ENCODE measurements at regions not wholly inside any gene's neighbourhood (a gene's known extent, or its start where the extent isn't known, plus 50 kb on each side); places are given as distances from the start of the nearest gene placed in this dataset.

- DNase-seq (ENCODE audit: low read depth in 4 of 4, low spot score in 3 of 4): peak; percentile 80 to 90 (median 87)
These were observed 75.8 kb upstream of the ZBED5 start for GRCh38 chr11:10933455-10934292.

- DNase-seq (ENCODE audit: low read depth in 4 of 4, low spot score in 3 of 4): no peak
These were observed 75.1 kb upstream of the ZBED5 start for GRCh38 chr11:10932976-10933375.

GRCh38 chr11:10931761-10932670 lies 74.2 kb upstream of the ZBED5 start:
- DNase-seq (ENCODE audit: low read depth in 4 of 4, low spot score in 3 of 4): no peak

- DNase-seq (ENCODE audit: low read depth in 4 of 4, low spot score in 3 of 4): peak; percentile 64 to 75 (median 70)
These were observed 73.3 kb upstream of the ZBED5 start for GRCh38 chr11:10930972-10931760.

- no peak for DNase-seq (ENCODE audit: low read depth in 4 of 4, low spot score in 3 of 4)
These were observed 72.5 kb upstream of the ZBED5 start for GRCh38 chr11:10930224-10930971.

- no peak for DNase-seq (ENCODE audit: low read depth in 4 of 4, low spot score in 3 of 4)
These were observed 69.7 kb upstream of the ZBED5 start for GRCh38 chr11:10927538-10927937.

- no peak for DNase-seq (ENCODE audit: low read depth in 4 of 4, low spot score in 3 of 4)
These were observed 69.0 kb upstream of the ZBED5 start for GRCh38 chr11:10926801-10927211.

- DNase-seq (ENCODE audit: low read depth in 4 of 4, low spot score in 3 of 4): no peak
These were observed 67.5 kb upstream of the ZBED5 start for GRCh38 chr11:10925149-10925926.

GRCh38 chr11:10923882-10924281 lies 66.0 kb upstream of the ZBED5 start:
- no peak for DNase-seq (ENCODE audit: low read depth in 4 of 4, low spot score in 3 of 4)

GRCh38 chr11:10922892-10923291 lies 65.0 kb upstream of the ZBED5 start:
- no peak for DNase-seq (ENCODE audit: low read depth in 4 of 4, low spot score in 3 of 4)

GRCh38 chr11:10920875-10921274 lies 63.0 kb upstream of the ZBED5 start:
- no peak for DNase-seq (ENCODE audit: low read depth in 4 of 4, low spot score in 3 of 4)

GRCh38 chr11:10920205-10920604 lies 62.4 kb upstream of the ZBED5 start:
- DNase-seq (ENCODE audit: low read depth in 4 of 4, low spot score in 3 of 4): no peak

- no peak for DNase-seq (ENCODE audit: low read depth in 4 of 4, low spot score in 3 of 4)
These were observed 60.8 kb upstream of the ZBED5 start for GRCh38 chr11:10918698-10919097.

- no peak for DNase-seq (ENCODE audit: low read depth in 4 of 4, low spot score in 3 of 4)
These were observed 60.4 kb upstream of the ZBED5 start for GRCh38 chr11:10918275-10918674.

- DNase-seq (ENCODE audit: low read depth in 4 of 4, low spot score in 3 of 4): no peak
These were observed 59.9 kb upstream of the ZBED5 start for GRCh38 chr11:10917802-10918201.

- no peak for DNase-seq (ENCODE audit: low read depth in 4 of 4, low spot score in 3 of 4)
These were observed 58.8 kb upstream of the ZBED5 start for GRCh38 chr11:10916665-10917064.

GRCh38 chr11:10914050-10914449 lies 56.2 kb upstream of the ZBED5 start:
- DNase-seq (ENCODE audit: low read depth in 4 of 4, low spot score in 3 of 4): no peak

GRCh38 chr11:10913075-10913474 lies 55.2 kb upstream of the ZBED5 start:
- no peak for DNase-seq (ENCODE audit: low read depth in 4 of 4, low spot score in 3 of 4)

GRCh38 chr11:10911907-10912306 lies 54.1 kb upstream of the ZBED5 start:
- no peak for DNase-seq (ENCODE audit: low read depth in 4 of 4, low spot score in 3 of 4)
